HG02623 (cell line): ENCODE measurements at regions not wholly inside any gene's neighbourhood (a gene's known extent, or its start where the extent isn't known, plus 50 kb on each side); places are given as distances from the start of the nearest gene placed in this dataset.
"Not testable (repeated sequence)": the region's sequence is repeated elsewhere in the genome, so short reads cannot be mapped to it uniquely, and the experiment has no call there.

Source experiments
- ATAC-seq: cut with Tn5 transposase; IDR thresholded peaks from one replicate; pipeline ENCODE4 v1.9.1; 2021; ENCODE audit warnings: moderate library complexity; ENCODE audit not compliant: unreplicated experiment

DNA sequence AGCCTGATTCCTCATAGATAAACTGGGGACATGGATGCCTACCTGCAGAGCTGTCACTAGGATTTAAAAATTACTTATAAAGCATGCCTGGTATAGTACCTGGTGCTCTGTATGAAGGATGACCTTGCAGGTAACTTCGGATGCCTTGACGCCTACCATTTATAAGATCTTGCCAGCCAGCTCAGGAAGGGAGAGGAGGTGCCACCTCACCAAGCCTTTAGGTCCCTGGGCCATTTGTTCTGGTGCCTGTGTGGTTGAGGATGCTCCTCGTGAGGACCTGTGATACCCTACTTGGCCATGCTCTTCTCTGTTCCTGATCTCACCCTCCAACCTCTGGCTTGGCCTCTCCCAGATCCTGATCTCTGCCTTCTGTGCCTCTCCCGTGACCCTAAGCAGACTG is 85.2 kb downstream of the FDX1 start:
- ATAC-seq = no peak

DNA sequence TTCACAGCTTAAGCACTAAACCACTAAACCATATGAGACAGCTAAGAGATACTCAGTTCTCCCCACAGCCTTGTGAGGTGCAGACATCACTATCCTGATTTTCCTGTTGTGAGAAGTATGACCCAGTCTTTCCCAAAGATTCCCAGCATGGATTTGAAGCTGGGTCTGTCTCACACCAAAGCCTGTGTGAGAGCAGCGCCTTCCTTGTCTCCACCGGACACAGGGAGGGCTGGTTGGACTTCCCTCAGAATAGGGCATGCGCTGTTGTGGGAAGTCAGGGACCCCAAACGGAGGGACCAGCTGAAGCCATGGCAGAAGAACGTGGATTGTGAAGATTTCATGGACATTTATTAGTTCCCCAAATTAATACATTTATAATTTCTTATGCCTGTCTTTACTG is 87.6 kb downstream of the FDX1 start:
- not testable (repeated sequence) for ATAC-seq

GRCh38 chr11:110518809-110519514 is 89.2 kb downstream of the FDX1 start:
- ATAC-seq = no peak

DNA sequence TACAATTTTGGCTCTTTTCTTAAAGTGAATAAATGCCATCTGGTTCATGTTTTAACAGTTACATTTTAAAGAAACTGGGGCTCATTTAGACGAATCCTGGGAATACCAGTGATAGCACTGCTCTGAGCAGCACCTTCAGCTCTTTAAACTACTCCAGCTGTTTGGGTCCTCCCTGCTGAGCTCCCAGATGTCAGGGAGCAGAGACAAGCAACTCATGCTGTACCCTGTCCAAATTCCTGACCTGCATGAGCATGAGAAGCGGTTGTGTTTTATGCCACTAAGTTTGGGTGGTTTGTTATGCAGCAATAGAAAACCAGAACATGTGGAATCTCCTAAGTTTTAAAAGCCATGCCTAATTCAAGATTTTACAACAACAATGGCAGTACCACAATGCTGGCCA is 90.0 kb downstream of the FDX1 start:
- ATAC-seq = no peak

GRCh38 chr11:110522471-110522870 is 92.7 kb downstream of the FDX1 start:
- ATAC-seq = no peak

GRCh38 chr11:110524238-110524637 is 94.5 kb downstream of the FDX1 start:
- no peak for ATAC-seq

GRCh38 chr11:110525883-110526282 is 96.1 kb downstream of the FDX1 start:
- peak; percentile 44 for ATAC-seq

DNA sequence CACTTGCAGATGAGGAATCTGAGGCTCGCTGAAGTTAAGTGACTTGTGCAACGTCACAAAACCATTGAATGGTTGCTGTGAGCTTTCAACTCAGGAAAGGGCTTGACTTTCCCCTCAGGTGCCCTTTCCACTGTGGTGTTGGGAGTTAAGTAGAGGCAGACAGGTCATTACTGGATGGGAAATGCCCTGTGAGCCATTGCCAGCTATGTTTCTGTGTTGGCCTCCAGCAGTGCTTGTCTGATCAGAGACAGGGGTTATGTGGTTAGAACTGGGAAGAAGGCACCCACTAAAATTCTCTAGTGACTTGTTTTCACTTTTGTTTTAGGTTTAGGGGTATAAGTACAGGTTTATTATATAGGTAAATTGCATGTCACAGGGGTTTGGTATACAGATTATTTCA is 96.6 kb downstream of the FDX1 start:
- peak; percentile 52 for ATAC-seq
